ENCODE measurements at regions not wholly inside any gene's neighbourhood (a gene's known extent, or its start where the extent isn't known, plus 50 kb on each side); places are given as distances from the start of the nearest gene placed in this dataset.

DNA sequence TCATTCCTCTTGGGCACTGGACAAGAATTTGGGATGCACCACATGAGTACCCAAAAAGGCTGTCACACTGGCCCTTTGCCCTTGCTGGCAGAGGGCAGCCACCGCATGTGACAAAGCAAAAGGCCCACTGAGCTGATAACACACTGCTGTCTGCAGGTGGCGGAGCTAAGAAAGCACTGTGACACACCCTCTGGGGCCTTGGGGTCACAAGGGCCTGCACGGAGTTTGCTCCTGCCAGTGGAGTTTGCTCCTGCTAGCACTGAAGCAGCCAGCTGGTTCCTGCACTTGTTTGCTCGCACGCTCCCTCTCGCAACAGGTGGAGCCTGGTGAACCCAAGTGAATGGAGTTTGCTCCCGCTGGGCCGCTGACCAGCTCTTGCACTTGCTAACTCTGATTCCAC lies 132.6 kb downstream of the LCA5 start (continued):
- TF ChIP-seq ZNF564 (CRISPR knock-in tag; IDR thresholded peaks at IDR 0.05), result 0 out of 2 replicates have a peak, but pooled peaks have one; percentile 42
- TF ChIP-seq, protein P1, sequence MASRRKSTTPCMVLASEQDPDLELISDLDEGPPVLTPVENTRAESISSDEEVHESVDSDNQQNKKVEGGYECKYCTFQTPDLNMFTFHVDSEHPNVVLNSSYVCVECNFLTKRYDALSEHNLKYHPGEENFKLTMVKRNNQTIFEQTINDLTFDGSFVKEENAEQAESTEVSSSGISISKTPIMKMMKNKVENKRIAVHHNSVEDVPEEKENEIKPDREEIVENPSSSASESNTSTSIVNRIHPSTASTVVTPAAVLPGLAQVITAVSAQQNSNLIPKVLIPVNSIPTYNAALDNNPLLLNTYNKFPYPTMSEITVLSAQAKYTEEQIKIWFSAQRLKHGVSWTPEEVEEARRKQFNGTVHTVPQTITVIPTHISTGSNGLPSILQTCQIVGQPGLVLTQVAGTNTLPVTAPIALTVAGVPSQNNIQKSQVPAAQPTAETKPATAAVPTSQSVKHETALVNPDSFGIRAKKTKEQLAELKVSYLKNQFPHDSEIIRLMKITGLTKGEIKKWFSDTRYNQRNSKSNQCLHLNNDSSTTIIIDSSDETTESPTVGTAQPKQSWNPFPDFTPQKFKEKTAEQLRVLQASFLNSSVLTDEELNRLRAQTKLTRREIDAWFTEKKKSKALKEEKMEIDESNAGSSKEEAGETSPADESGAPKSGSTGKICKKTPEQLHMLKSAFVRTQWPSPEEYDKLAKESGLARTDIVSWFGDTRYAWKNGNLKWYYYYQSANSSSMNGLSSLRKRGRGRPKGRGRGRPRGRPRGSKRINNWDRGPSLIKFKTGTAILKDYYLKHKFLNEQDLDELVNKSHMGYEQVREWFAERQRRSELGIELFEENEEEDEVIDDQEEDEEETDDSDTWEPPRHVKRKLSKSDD (CRISPR knock-in tag; IDR thresholded peaks at IDR 0.05; ENCODE audit: low read depth), result 0 out of 2 replicates have a peak, but pooled peaks have one; percentile 55
- 0 out of 2 replicates have a peak, but pooled peaks have one; percentile 54 for TF ChIP-seq ZNF136 (CRISPR knock-in tag; IDR thresholded peaks at IDR 0.05; ENCODE audit: low read depth)
- TF ChIP-seq, protein P2, sequence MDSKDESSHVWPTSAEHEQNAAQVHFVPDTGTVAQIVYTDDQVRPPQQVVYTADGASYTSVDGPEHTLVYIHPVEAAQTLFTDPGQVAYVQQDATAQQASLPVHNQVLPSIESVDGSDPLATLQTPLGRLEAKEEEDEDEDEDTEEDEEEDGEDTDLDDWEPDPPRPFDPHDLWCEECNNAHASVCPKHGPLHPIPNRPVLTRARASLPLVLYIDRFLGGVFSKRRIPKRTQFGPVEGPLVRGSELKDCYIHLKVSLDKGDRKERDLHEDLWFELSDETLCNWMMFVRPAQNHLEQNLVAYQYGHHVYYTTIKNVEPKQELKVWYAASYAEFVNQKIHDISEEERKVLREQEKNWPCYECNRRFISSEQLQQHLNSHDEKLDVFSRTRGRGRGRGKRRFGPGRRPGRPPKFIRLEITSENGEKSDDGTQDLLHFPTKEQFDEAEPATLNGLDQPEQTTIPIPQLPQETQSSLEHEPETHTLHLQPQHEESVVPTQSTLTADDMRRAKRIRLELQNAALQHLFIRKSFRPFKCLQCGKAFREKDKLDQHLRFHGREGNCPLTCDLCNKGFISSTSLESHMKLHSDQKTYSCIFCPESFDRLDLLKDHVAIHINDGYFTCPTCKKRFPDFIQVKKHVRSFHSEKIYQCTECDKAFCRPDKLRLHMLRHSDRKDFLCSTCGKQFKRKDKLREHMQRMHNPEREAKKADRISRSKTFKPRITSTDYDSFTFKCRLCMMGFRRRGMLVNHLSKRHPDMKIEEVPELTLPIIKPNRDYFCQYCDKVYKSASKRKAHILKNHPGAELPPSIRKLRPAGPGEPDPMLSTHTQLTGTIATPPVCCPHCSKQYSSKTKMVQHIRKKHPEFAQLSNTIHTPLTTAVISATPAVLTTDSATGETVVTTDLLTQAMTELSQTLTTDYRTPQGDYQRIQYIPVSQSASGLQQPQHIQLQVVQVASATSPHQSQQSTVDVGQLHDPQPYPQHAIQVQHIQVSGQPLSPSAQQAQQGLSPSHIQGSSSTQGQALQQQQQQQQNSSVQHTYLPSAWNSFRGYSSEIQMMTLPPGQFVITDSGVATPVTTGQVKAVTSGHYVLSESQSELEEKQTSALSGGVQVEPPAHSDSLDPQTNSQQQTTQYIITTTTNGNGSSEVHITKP (CRISPR knock-in tag; IDR thresholded peaks at IDR 0.05; ENCODE audit: low read depth), result no peak
- TF ChIP-seq, protein P3, sequence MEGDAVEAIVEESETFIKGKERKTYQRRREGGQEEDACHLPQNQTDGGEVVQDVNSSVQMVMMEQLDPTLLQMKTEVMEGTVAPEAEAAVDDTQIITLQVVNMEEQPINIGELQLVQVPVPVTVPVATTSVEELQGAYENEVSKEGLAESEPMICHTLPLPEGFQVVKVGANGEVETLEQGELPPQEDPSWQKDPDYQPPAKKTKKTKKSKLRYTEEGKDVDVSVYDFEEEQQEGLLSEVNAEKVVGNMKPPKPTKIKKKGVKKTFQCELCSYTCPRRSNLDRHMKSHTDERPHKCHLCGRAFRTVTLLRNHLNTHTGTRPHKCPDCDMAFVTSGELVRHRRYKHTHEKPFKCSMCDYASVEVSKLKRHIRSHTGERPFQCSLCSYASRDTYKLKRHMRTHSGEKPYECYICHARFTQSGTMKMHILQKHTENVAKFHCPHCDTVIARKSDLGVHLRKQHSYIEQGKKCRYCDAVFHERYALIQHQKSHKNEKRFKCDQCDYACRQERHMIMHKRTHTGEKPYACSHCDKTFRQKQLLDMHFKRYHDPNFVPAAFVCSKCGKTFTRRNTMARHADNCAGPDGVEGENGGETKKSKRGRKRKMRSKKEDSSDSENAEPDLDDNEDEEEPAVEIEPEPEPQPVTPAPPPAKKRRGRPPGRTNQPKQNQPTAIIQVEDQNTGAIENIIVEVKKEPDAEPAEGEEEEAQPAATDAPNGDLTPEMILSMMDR (CRISPR knock-in tag; IDR thresholded peaks at IDR 0.05), result peak; percentile 45
- TF ChIP-seq HDAC1 (CRISPR knock-in tag; IDR thresholded peaks at IDR 0.05), result peak; percentile 49
- TF ChIP-seq MED8 (CRISPR knock-in tag; IDR thresholded peaks at IDR 0.05; ENCODE audit: insufficient replicate concordance), result peak; percentile 25
- TF ChIP-seq BORCS8-MEF2B (CRISPR knock-in tag; IDR thresholded peaks at IDR 0.05), result 0 out of 2 replicates have a peak, but pooled peaks have one; percentile 47
- no peak for TF ChIP-seq POLR2G (IDR thresholded peaks at IDR 0.05; ENCODE audit: low read depth, low read length)
- TF ChIP-seq CEBPB (IDR thresholded peaks at IDR 0.05; ENCODE audit: borderline replicate concordance, low read depth, low read length), result peak; percentile 16; the same call in 1 of the 2 replicates
- no peak for TF ChIP-seq ZNF101 (CRISPR knock-in tag; IDR thresholded peaks at IDR 0.05; ENCODE audit: borderline replicate concordance, low read depth)
- TF ChIP-seq, protein P4, sequence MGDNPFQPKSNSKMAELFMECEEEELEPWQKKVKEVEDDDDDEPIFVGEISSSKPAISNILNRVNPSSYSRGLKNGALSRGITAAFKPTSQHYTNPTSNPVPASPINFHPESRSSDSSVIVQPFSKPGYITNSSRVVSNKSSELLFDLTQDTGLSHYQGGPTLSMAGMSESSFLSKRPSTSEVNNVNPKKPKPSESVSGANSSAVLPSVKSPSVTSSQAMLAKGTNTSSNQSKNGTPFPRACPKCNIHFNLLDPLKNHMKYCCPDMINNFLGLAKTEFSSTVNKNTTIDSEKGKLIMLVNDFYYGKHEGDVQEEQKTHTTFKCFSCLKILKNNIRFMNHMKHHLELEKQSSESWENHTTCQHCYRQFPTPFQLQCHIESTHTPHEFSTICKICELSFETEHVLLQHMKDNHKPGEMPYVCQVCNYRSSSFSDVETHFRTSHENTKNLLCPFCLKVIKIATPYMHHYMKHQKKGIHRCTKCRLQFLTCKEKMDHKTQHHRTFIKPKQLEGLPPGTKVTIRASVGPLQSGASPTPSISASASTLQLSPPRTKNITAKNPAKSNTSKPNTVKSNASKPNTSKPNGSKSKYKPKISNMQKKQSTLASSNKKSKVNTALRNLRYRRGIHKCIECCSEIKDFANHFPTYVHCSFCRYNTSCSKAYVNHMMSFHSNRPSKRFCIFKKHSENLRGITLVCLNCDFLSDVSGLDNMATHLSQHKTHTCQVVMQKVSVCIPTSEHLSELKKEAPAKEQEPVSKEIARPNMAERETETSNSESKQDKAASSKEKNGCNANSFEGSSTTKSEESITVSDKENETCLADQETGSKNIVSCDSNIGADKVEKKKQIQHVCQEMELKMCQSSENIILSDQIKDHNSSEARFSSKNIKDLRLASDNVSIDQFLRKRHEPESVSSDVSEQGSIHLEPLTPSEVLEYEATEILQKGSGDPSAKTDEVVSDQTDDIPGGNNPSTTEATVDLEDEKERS (CRISPR knock-in tag; IDR thresholded peaks at IDR 0.05), result no peak
- TF ChIP-seq, protein P5, sequence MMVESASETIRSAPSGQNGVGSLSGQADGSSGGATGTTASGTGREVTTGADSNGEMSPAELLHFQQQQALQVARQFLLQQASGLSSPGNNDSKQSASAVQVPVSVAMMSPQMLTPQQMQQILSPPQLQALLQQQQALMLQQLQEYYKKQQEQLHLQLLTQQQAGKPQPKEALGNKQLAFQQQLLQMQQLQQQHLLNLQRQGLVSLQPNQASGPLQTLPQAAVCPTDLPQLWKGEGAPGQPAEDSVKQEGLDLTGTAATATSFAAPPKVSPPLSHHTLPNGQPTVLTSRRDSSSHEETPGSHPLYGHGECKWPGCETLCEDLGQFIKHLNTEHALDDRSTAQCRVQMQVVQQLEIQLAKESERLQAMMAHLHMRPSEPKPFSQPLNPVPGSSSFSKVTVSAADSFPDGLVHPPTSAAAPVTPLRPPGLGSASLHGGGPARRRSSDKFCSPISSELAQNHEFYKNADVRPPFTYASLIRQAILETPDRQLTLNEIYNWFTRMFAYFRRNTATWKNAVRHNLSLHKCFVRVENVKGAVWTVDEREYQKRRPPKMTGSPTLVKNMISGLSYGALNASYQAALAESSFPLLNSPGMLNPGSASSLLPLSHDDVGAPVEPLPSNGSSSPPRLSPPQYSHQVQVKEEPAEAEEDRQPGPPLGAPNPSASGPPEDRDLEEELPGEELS (CRISPR knock-in tag; IDR thresholded peaks at IDR 0.05), result peak; percentile 40; the same call in 1 of the 2 replicates
- TF ChIP-seq PHF8 (CRISPR knock-in tag; IDR thresholded peaks at IDR 0.05), result 0 out of 2 replicates have a peak, but pooled peaks have one; percentile 21

Measured in HepG2 (cell line).